ENCODE measurements at regions not wholly inside any gene's neighbourhood (a gene's known extent, or its start where the extent isn't known, plus 50 kb on each side); places are given as distances from the start of the nearest gene placed in this dataset.

DNA sequence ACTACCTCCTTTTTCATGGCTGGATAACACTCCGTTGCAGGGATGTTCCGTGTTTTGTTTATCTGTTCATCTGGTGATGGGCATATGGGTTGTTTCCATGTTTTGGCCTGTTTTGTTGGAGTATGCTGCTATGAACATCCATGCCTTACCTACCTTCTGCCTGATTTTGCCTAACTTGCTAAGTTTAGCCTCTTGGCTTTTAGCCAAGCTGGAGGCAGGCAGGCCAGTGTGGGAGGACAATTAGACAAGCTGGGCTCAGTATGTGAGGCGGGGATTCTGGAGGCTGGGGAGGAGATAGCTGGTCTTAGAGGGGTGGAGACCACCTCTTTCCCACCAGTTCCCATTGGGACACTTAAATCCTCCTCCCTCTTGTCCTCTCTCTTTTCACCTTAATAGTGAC lies 98.4 kb upstream of the WNT4 start:
- TF ChIP-seq, protein P1, sequence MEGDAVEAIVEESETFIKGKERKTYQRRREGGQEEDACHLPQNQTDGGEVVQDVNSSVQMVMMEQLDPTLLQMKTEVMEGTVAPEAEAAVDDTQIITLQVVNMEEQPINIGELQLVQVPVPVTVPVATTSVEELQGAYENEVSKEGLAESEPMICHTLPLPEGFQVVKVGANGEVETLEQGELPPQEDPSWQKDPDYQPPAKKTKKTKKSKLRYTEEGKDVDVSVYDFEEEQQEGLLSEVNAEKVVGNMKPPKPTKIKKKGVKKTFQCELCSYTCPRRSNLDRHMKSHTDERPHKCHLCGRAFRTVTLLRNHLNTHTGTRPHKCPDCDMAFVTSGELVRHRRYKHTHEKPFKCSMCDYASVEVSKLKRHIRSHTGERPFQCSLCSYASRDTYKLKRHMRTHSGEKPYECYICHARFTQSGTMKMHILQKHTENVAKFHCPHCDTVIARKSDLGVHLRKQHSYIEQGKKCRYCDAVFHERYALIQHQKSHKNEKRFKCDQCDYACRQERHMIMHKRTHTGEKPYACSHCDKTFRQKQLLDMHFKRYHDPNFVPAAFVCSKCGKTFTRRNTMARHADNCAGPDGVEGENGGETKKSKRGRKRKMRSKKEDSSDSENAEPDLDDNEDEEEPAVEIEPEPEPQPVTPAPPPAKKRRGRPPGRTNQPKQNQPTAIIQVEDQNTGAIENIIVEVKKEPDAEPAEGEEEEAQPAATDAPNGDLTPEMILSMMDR (IDR thresholded peaks at IDR 0.05; ENCODE audit: insufficient read depth, low read depth, low read length): no peak
- no peak for TF ChIP-seq EZH2 (IDR thresholded peaks at IDR 0.05; ENCODE audit: insufficient read depth, low read length)
